Uterus (tissue), 2 donors: ENCODE measurements at regions not wholly inside any gene's neighbourhood (a gene's known extent, or its start where the extent isn't known, plus 50 kb on each side); places are given as distances from the start of the nearest gene placed in this dataset.

Source experiments
- CTCF ChIP-seq, 4 experiments: fragments of 200-600 bp in 2 of 4; fragments of 450-650 bp in 2 of 4; sonication (generic) in 2 of 4; IDR thresholded peaks; one replicate each; pipeline ENCODE4 v1.5.1; 2016 to 2019; ENCODE audit warnings: antibody characterized with exemption in 4 of 4, mild to moderate bottlenecking in 2 of 4, moderate library complexity in 1 of 4
- POLR2A ChIP-seq, 2 donors: fragments of 450-650 bp; IDR thresholded peaks; one replicate each; pipeline ENCODE4 v1.6.1; 2016; ENCODE audit warnings: antibody characterized with exemption in 2 of 2, mild to moderate bottlenecking in 1 of 2, moderate library complexity in 1 of 2

- TF ChIP-seq CTCF (IDR thresholded peaks at IDR 0.05), result no peak
- TF ChIP-seq POLR2A (IDR thresholded peaks at IDR 0.05), result no peak
Measured at GRCh38 chr6:44006872-44007303, 120.4 kb downstream of the MRPL14 start.
